A673 (cell line): ENCODE measurements at regions not wholly inside any gene's neighbourhood (a gene's known extent, or its start where the extent isn't known, plus 50 kb on each side); places are given as distances from the start of the nearest gene placed in this dataset.

Experiments used
- BruUV-seq: library from RNA; stranded (reverse); fragments of 400-500 nt; replicated peaks from 2 replicates; lab custom pipeline; 2021; lab: Mats Ljungman, UMichigan
- CTCF ChIA-PET: fragments of 300-600 bp; sonication (Branson Sonifier 250); formaldehyde crosslinking; loops from one replicate; lab custom pipeline; 2022; ENCODE audit warnings: antibody characterized with exemption; lab: Charles Lee
- POLR2A ChIA-PET: fragments of 300-600 bp; sonication (Branson Sonifier 250); formaldehyde crosslinking; loops from one replicate; lab custom pipeline; 2022; ENCODE audit warnings: antibody characterized with exemption; ENCODE audit not compliant: low non-redundant PET; lab: Charles Lee
- DNase-seq: peaks from one replicate; pipeline ENCODE4 v3.0.0-alpha.2; 2015; ENCODE audit warnings: low spot score
- H3K27ac ChIP-seq: fragments of 200-600 bp; sonication (generic); 2 replicates; pipeline ENCODE4 v1.5.1; 2016; ENCODE audit warnings: mixed run types, low read depth, mild to moderate bottlenecking, mixed read lengths, antibody characterized with exemption, low read length; ENCODE audit not compliant: poor library complexity, severe bottlenecking
- H3K27me3 ChIP-seq: fragments of 200-600 bp; sonication (generic); replicated peaks from 2 replicates; pipeline ENCODE4 v1.6.1; 2017; ENCODE audit warnings: mixed run types, low read depth, mild to moderate bottlenecking, mixed read lengths, antibody characterized with exemption, low read length; ENCODE audit not compliant: insufficient read depth, poor library complexity
- H3K36me3 ChIP-seq: fragments of 200-600 bp; sonication (generic); 2 replicates; pipeline ENCODE4 v1.6.1; 2016; ENCODE audit warnings: mixed run types, mild to moderate bottlenecking, mixed read lengths, antibody characterized with exemption, low read length; ENCODE audit not compliant: insufficient read depth, poor library complexity, severe bottlenecking
- H3K4me1 ChIP-seq: fragments of 200-600 bp; sonication (generic); 2 replicates; pipeline ENCODE4 v1.6.1; 2017; ENCODE audit warnings: mixed run types, mild to moderate bottlenecking, mixed read lengths, antibody characterized with exemption, low read length; ENCODE audit not compliant: insufficient read depth, poor library complexity, severe bottlenecking
- H3K4me3 ChIP-seq: fragments of 200-600 bp; sonication (generic); 2 replicates; pipeline ENCODE4 v1.5.1; 2016; ENCODE audit warnings: low read depth, mixed run types, mild to moderate bottlenecking, mixed read lengths, low read length; ENCODE audit not compliant: poor library complexity, severe bottlenecking
- H3K9me3 ChIP-seq: fragments of 200-600 bp; sonication (generic); 2 replicates; pipeline ENCODE4 v1.6.1; 2016; ENCODE audit warnings: mixed run types, low read depth, mild to moderate bottlenecking, mixed read lengths, antibody characterized with exemption, low read length; ENCODE audit not compliant: poor library complexity, severe bottlenecking
- CTCF ChIP-seq: fragments of 300-800, 200-600 bp; sonication (generic); conservative IDR thresholded peaks from 2 replicates; pipeline ENCODE4 v1.5.1; 2017; ENCODE audit warnings: low read depth, mild to moderate bottlenecking, antibody characterized with exemption, low read length, moderate library complexity, mixed read lengths
- EZH2 ChIP-seq: fragments of 200-600 bp; sonication (generic); IDR thresholded peaks from 2 replicates; pipeline ENCODE4 v1.6.1; 2017; ENCODE audit warnings: borderline replicate concordance, low read depth, mild to moderate bottlenecking, mixed read lengths, antibody characterized with exemption, low read length; ENCODE audit not compliant: poor library complexity, severe bottlenecking
- intact Hi-C: fragments of 100-400 bp; cut with micrococcal nuclease; formaldehyde crosslinking; loops from one replicate; pipeline ENCODE4 v1.10.0; 2022; ENCODE audit not compliant: unreplicated experiment

GRCh38 chr2:59919579-59919978 lies 633.9 kb downstream of the BCL11A start:
- POLR2A ChIA-PET = interaction anchor here (0.6 kb wide), 1 partner anchor 23 kb away, joined by 3 read pairs; no protein-coding TSS in a partner anchor
- no peak overlapping the region for H3K27ac ChIP-seq
- BruUV-seq = no TSS peak
- H3K9me3 ChIP-seq = no peaks in the 10 kb centered on the region
- H3K27me3 ChIP-seq = peaks cover 4% of the 10 kb centered on the region
- DNase-seq = no peak
- intact Hi-C loops = no loop called here
- no peaks in the 10 kb centered on the region for H3K36me3 ChIP-seq
- CTCF ChIA-PET = no interaction called here
- TF ChIP-seq CTCF = no peak
- TF ChIP-seq EZH2 = no peak
- no peaks in the 10 kb centered on the region for H3K4me1 ChIP-seq
- H3K4me3 ChIP-seq = no peak overlapping the region

GRCh38 chr2:59912042-59912441 lies 641.4 kb downstream of the BCL11A start:
- TF ChIP-seq CTCF (no peak), EZH2 (no peak)
- intact Hi-C loops = no loop called here
- Histone ChIP-seq H3K9me3 (no peaks in the 10 kb centered on the region), H3K4me3 (no peak overlapping the region), H3K27me3 (no peaks in the 10 kb centered on the region), H3K36me3 (no peaks in the 10 kb centered on the region), H3K27ac (no peak overlapping the region), H3K4me1 (no peaks in the 10 kb centered on the region)
- no TSS peak for BruUV-seq
- CTCF ChIA-PET = no interaction called here
- no peak for DNase-seq
- POLR2A ChIA-PET = no interaction called here

GRCh38 chr2:59910166-59910565 lies 643.3 kb downstream of the BCL11A start:
- H3K4me3 ChIP-seq = no peak overlapping the region
- H3K27me3 ChIP-seq = peaks cover 7% of the 10 kb centered on the region
- TF ChIP-seq CTCF = no peak
- TF ChIP-seq EZH2 = no peak
- DNase-seq = no peak
- no peak overlapping the region for H3K27ac ChIP-seq
- H3K9me3 ChIP-seq = no peaks in the 10 kb centered on the region
- no peaks in the 10 kb centered on the region for H3K36me3 ChIP-seq
- H3K4me1 ChIP-seq = no peaks in the 10 kb centered on the region
- ChIA-PET POLR2A (no interaction called here), CTCF (no interaction called here)
- BruUV-seq = no TSS peak
- intact Hi-C loops = no loop called here
